GM04503 (cell line): ENCODE measurements at regions not wholly inside any gene's neighbourhood (a gene's known extent, or its start where the extent isn't known, plus 50 kb on each side); places are given as distances from the start of the nearest gene placed in this dataset.

ENCODE experiments used
- DNase-seq: peaks from one replicate; pipeline ENCODE4 v3.0.0-alpha.2; 2012; ENCODE audit warnings: low read depth

DNA sequence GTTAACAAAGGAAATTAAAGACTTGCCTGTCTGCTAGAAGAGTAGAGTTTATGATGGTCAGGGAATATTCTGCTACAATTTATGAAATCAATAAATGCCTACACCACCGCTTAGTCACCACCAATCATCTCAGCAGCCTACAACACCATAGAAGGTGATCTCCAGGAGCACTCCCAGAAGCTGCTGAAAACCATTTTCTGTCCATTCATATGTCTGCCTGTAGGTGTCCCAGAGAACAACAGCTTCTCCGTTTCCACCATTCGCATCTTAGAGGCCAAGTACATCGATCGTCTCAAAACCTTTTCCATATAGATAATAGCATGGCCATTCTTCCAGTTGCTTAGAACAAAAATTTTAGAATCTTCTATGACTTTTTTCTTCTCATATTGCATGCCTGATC, 303.4 kb downstream of the KCNC2 start:
- no peak for DNase-seq

- no peak for DNase-seq
Observed at GRCh38 chr12:74910831-74911230, 298.8 kb downstream of the KCNC2 start.

GRCh38 chr12:74914378-74914777, 295.3 kb downstream of the KCNC2 start:
- DNase-seq: no peak

DNA sequence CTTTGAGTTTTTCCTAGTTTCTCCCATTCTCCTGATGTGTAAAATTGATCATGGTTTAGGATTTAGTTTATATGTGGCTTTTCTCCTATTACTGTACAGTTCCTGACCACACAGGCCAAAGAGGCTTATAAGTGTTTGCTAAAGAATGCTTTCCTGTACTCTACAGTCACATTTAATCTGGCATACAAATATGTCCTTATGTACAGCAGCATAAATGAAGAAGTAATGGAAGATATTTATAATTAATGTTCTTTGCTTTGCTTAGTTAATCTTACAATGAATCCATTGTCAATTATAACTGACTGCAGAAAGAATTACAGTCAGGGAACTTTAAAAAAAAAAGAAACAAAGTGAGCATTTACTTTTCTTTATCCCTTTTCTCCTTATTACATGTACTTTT, 293.9 kb downstream of the KCNC2 start:
- DNase-seq: no peak

GRCh38 chr12:74917743-74918142, 291.9 kb downstream of the KCNC2 start:
- no peak for DNase-seq

- DNase-seq: no peak
Observed at GRCh38 chr12:74918291-74918690, 291.3 kb downstream of the KCNC2 start.

GRCh38 chr12:74922117-74922516, 287.5 kb downstream of the KCNC2 start:
- DNase-seq: no peak

GRCh38 chr12:74922642-74923041, 287.0 kb downstream of the KCNC2 start:
- DNase-seq: no peak

DNA sequence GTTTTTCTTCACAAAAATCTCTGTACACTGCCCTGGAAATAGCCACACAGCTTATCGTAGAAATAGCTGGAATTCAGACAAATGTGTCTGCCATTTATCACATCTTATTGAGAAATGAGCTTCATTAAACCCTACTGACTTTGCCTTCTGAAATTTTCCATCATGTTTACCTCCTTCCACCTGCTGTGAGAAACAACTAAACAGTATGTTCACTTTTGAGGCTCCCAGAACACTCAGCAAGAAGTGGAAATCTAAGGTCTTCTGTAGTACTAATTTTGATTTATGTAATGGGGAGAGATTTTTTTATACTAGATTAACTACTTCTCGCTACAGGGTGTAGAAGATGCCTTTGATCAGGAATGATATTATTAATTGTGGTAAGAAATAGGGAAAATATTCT, 268.0 kb downstream of the KCNC2 start:
- DNase-seq: no peak

- DNase-seq: no peak
Observed at GRCh38 chr12:74945771-74946198, 263.9 kb downstream of the KCNC2 start.

GRCh38 chr12:74953697-74954096, 255.9 kb downstream of the KCNC2 start:
- DNase-seq: no peak

GRCh38 chr12:74957231-74957630, 252.4 kb downstream of the KCNC2 start:
- DNase-seq: no peak

- no peak for DNase-seq
Observed at GRCh38 chr12:74957634-74958033, 252.0 kb downstream of the KCNC2 start.

- DNase-seq: no peak
Observed at GRCh38 chr12:74959657-74960056, 250.0 kb downstream of the KCNC2 start.

DNA sequence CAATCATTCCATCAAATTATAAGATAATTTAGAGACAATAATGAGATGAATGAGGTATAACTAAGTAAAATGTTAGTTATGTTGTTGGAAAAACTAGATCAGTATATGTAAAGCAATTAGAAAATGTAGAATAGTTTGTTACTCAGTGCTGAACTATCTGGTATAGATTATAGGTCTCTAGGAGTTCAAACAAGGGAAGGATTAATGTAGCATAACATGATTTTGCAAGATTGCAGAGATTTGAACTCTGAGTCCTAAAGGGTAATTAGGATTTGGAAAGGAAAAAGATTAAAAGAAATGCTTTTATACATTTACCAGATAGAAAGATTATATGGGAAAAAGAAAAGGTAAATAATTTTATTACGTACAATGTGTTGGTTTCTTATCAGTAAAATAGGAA, 246.3 kb downstream of the KCNC2 start:
- no peak for DNase-seq

DNA sequence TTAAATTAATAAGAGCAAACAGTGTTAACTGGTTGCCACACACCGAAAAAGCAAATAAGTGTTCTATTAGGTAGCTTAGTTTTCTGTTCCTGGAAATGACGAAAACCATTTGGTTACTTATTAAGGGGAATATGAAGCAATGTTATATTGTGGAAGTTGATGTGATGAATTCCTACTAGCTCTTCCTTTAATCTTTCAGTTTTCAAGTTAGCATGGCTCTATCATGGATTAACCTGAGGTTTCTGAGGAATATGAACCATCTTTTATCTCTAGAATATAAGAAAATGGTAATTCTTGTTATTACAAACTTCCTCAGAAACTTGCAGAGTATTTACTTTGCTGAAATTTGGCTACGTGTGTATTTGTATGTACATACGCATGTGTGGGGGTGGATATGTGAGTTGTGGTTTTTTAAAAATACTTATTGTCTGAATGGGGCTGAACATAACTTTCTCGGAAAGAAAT, 245.7 kb downstream of the KCNC2 start:
- DNase-seq: no peak

DNA sequence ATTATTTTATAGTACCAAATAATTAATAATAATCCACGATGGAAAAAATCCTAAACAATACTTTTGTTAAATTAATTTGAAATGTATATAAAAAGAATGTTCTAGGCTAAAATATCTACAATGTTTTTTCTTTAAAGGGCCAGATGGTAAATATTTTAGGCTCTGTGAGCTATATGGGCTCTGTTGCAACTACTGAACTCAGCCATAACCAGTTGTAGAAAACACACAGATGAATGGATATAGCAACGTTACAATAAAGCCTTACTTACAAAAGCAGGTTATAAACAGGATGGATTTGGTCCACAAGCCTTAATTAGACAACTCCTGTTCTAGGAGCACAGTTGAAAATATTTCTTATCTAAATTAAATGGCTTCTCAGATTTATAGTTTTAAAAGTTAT, 245.2 kb downstream of the KCNC2 start:
- no peak for DNase-seq

- no peak for DNase-seq
Observed at GRCh38 chr12:74971201-74971600, 238.4 kb downstream of the KCNC2 start.

DNA sequence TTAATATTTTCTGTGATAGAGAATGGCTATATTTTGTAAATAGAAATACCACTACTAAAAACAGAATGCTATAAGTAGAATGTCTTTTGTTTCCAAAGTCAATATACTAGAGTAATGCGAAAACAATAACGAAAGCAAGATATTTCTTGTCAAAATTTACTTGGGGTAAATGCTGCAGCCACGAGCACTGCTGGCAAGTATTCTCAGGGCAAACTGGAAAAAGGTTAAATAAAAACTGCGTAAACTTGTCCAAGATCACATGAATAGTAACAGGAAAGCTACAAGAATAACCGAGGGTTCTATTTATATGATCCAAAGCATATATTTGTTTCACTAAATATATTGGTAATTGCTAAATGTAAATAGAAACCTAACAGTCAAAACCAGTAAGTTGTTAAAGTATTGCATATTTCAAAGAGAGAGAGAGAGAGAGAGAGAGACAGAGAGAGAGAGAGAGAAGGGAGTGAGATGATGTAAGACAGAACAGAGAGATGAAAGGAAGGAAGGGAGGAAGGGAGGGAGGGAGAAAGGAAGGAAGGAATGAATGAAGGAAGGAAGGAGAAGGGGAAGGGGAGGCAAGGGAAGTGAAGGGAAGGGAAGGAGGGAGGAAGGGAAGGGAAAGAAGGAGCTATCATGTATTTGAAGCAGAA, 231.7 kb downstream of the KCNC2 start:
- no peak for DNase-seq

DNA sequence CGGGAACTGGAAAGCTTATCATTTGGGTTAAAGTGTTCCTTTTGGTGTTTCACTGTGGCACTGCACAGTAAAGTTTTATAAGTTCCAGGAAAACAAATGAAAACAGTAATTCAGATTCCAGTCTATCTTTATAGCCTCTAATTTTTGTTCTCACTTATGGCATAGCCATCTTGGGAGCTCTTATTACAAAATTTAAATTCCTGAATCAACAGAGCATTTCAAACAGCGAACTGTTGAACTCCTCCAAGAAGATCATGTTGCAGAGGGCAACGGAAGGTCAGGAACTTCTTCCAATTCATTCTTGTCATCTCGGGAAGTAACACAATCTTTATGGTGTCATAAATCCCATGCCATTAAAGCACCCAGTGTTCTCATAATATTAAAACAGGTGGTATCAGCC, 229.1 kb downstream of the KCNC2 start:
- no peak for DNase-seq

- DNase-seq: no peak
Observed at GRCh38 chr12:74981541-74981940, 228.1 kb downstream of the KCNC2 start.

DNA sequence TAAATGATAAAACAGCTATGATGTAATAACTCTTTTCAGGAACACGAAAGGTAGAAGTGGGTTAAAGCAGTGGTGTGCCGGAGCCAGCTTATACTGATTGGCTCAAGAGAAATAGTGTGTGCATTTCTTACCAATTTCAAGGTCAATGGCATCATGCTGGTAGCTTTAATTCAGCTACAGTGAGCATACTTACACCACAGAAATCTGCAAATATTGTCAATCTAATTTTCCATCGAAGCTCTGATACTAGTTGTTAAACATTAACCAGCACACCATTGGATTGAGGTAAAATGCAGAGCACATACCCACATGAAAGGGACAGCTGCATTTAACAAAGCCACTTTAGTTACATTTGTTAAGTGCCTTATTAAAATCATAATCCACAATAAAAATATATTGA, 225.7 kb downstream of the KCNC2 start:
- DNase-seq: no peak

DNA sequence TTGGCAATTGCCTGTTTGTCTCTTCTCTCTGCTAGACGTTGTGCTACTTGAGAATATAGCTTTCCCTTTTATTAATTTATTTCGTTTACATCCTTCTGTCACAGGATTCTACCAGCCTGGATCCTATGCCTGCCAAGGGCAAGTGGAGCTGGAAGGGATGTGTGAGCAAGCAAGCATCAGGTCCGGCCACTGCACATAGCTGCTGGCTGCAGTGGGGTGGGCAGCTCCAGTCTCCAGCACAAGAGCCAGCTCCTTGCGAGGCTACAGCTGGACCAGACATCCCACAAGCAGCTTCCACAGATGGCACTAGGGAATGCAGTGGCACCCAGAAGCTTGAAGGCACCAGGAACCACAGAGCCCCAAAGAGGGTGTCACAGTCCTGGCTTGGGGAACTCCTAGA, 225.0 kb downstream of the KCNC2 start:
- DNase-seq: no peak

- DNase-seq: no peak
Observed at GRCh38 chr12:74985293-74985985, 224.2 kb downstream of the KCNC2 start.
